GM13977 (cell line): ENCODE measurements at regions not wholly inside any gene's neighbourhood (a gene's known extent, or its start where the extent isn't known, plus 50 kb on each side); places are given as distances from the start of the nearest gene placed in this dataset.

Source experiments
- DNase-seq: peaks from one replicate; pipeline ENCODE4 v3.0.0; 2012; ENCODE audit warnings: low spot score
- in situ Hi-C: fragments of 300-500 bp; cut with MboI; formaldehyde crosslinking; loops from one replicate; pipeline ENCODE4 v1.12.0; 2022; ENCODE audit warnings: low sequenced_read_pairs, low pct_unique_long_range_greater_than_20kb, mixed read lengths, inconsistent platforms; ENCODE audit not compliant: unreplicated experiment
- TF ChIP-seq, protein P1 (sequence below): IDR thresholded peaks from 2 replicates; pipeline ENCODE4 v1.5.1; 2012; ENCODE audit warnings: mild to moderate bottlenecking, control low read depth; ENCODE audit not compliant: insufficient read depth; ENCODE audit errors: extremely low read depth, missing control alignments

DNA sequence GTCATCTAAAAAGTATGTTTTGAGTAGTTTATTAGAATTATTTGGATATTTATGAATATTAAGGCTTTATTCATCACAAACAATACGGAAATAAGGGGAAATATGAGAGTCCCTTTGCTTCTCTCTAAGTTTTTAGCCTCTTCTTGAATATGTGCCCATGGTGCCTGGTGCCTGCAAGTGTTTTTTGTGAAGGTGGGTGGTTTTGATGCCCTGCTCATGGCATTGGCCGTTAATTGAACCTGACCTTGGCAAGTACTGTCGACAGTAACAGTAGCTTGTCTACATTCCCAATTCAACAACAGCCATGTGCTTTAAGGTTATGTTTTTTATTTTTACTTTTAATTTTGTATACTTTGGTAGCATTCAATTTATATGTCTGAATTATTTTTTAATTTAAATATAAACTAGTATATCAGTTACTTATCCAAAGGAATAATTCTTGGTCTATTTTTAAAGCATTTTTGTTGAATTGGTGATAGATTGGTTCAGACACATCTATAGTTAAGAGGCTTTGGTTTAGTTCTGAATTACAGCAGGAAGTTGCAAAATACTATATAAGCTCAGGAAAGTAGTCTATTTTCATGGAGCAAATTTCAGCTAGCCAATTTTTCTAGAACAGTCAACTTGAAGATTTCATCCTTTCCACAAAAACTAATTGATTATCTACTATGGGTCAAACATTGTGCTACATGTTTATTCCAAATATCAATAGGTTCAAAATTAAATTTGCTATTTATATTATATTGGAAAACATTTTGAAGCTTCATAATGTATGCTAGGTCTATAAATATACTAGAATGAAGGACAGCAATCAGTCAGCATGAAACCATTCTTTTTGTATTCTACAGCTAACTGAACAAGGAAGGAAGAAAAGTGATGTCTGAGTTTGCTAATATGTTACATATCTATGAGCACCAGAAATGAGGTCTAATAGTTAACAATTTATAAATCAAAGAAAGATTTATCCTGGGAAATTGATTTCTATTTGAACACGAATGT, 184.4 kb downstream of the MRPL39 start:
- in situ Hi-C loops = loop anchor here (10.0 kb wide), 1 partner anchor 82 kb away; no protein-coding TSS in a partner anchor
- no peak for DNase-seq
- TF ChIP-seq, protein P1, sequence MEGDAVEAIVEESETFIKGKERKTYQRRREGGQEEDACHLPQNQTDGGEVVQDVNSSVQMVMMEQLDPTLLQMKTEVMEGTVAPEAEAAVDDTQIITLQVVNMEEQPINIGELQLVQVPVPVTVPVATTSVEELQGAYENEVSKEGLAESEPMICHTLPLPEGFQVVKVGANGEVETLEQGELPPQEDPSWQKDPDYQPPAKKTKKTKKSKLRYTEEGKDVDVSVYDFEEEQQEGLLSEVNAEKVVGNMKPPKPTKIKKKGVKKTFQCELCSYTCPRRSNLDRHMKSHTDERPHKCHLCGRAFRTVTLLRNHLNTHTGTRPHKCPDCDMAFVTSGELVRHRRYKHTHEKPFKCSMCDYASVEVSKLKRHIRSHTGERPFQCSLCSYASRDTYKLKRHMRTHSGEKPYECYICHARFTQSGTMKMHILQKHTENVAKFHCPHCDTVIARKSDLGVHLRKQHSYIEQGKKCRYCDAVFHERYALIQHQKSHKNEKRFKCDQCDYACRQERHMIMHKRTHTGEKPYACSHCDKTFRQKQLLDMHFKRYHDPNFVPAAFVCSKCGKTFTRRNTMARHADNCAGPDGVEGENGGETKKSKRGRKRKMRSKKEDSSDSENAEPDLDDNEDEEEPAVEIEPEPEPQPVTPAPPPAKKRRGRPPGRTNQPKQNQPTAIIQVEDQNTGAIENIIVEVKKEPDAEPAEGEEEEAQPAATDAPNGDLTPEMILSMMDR = no peak

DNA sequence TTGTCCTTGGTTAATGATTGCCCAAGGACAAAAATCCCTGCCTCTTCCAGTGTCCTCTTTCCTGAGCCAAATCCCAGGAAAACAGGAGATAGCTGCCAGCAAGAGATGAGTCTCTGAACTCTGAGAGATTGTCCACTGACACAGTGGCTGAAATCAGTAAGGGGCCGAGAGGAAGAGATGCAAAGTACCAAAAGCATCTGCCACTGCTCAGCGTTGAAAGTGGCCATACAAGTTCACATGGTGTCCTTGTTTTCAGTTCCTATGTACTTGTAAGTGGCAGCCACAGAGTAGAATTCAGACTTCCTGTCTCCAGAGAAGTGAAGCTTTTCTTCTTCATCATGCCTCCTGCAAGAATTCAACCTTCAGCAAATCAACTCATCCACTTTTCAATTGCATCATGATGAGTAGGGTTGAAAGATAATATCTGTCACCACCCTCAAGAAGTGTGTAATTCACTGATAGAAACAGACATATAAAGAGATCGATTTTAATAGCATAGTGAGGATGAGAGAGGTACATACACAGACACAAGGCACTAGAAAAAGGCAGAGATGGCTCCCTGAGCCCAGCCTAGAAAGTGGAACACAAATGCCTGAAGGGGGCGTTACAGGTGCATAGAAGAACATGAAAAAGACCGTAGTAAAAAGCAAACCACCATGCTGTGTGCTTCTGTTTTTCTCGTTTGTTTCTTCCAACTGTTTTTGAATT, 185.8 kb downstream of the MRPL39 start:
- DNase-seq = peak; percentile 12
- TF ChIP-seq, protein P1 = peak; percentile 72
- in situ Hi-C loops = loop anchor here (10.0 kb wide), 1 partner anchor 83 kb away; no protein-coding TSS in a partner anchor

DNA sequence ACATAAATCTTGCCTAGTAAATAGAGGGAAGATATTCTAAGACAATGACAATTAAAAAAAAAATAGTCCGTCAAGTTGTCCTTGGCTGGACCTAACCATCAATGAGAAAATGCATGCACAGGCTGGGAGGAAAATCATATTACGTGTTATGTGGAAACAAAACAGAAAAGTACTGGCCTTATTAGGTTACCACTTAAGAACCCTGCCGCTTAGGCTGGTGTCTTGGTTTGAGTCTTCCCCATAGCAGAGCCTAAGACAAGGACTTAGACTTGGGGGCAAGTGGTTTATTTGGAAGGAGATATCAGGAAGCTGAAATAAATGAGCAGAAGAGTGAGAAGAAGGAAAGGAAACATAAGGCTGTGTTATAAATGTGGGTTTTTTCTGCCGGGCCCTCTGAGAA, 186.4 kb downstream of the MRPL39 start:
- no peak for DNase-seq
- TF ChIP-seq, protein P1 = no peak
- in situ Hi-C loops = loop anchor here (10.0 kb wide), 1 partner anchor 84 kb away; no protein-coding TSS in a partner anchor

DNA sequence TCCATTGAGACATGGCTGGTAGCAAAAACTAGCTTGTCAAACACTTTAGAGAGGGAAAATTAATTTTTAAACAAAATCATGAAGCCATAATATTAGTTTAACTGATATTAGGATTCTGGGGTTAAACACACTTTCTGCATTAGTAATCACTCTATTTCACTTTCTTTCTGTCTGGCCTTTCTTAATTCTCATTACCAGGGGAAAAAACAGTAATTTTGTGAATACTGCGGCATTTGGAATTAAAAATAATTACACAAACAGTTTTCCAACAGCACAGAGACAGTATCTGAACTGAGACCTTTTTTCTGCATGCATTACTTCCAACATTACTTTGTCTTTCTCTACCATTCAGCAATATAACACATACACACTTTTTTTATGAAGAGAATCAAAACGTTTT, 190.6 kb downstream of the MRPL39 start:
- DNase-seq = no peak
- TF ChIP-seq, protein P1 = no peak
- in situ Hi-C loops = no loop called here

DNA sequence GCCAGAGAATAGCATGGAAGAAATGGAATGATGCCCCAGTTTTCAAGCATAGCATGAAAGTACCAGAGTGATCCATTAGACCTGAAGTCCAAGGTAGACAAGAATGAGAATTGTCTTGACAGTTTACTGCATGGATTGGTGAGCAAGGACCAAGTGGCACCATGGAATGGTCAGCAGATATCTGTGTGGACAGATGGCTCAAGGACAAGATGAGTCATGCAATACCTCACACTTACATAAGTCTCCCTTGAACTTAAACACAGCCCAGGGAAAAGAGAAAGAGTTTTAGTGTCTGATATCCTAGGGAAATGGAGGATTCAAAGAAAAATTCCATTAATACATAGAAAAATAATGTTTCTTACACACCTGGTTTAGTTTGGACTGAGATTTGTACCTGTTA, 195.2 kb downstream of the MRPL39 start:
- no peak for DNase-seq
- in situ Hi-C loops = no loop called here
- TF ChIP-seq, protein P1 = no peak

DNA sequence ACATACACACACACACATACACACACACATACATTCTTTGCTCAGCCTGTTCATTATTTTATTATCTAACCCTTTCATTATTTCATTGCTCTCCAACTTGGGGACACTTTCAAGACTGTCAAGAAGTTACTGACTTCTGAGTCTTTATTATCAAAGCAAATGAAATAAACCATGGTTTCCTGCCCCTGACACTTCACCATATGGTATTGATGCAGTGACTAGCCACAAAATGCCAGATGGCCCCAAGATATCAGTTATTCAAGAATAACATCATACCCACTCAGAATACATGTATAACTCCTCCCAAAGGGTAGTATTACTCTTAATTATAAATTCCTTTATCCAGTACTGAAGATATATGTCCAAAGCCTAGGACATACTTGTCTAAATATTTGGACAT, 197.3 kb downstream of the MRPL39 start:
- in situ Hi-C loops = no loop called here
- TF ChIP-seq, protein P1 = no peak
- no peak for DNase-seq
